ENCODE measurements at regions not wholly inside any gene's neighbourhood (a gene's known extent, or its start where the extent isn't known, plus 50 kb on each side); places are given as distances from the start of the nearest gene placed in this dataset.

DNA sequence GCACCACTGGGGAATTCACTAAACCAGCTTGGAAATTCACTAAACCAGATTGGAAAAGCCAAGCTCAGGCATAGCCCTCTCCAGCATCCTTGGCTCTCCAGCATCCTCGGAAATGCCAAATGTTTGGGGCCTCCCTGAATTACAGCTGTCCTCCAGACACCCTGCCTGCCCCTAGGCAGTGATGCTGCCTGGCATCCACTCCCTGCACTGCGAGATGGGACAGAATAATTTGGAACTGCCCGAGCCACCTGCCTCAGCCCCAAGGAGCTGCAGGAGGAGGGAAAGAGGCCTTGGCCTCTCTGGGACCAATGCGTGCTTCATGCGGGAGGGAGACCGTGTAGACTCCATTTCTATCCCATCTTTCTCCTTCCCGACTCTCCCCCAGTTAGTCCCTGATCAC, 64.3 kb downstream of the INSIG1 start:
- TF ChIP-seq TOX (CRISPR knock-in tag; IDR thresholded peaks at IDR 0.05; ENCODE audit: borderline replicate concordance), result no peak
- TF ChIP-seq ZFP30 (CRISPR knock-in tag; IDR thresholded peaks at IDR 0.05), result no peak
- TF ChIP-seq ZNF565 (CRISPR knock-in tag; conservative IDR thresholded peaks at IDR 0.05; ENCODE audit: low read depth), result no peak
- no peak for ATAC-seq

DNA sequence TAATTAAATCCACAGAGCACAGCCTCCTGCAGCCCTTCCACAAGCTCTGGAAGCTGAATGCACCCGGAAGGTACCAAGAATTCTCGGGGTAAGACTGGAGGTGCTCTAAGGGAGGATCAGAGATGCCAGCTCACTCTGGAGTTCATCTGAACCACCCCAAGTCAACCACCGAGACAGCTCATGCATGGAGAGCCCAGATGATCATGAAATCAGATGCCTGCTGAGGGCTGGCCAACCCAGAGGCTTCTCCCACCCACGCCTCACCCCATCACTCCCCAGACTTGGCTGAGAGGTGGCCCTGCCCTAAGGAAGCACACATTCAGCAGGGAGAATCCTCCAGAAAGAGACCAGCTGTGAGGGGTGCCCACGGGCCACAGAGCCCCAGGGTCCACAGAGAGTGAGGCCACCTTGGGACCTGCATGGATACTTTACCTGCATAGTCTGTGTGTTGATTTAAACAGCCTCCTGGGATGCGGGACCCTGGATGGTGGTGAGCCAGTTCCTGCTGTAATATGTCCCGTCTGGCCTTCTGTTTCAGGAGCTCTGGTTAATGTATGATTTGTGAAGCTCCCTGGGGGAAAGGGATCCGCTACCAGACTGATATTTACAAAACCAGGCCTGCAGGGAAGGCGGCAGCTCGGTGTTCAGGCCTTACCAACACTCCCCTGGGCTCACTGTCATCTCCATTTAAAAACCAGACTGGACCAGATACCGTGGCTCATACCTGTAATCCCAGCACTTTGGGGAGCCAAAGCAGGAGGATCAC, 64.9 kb downstream of the INSIG1 start:
- ATAC-seq, result no peak
- TF ChIP-seq GLIS3 (CRISPR knock-in tag; IDR thresholded peaks at IDR 0.05) (no peak), CSDC2 (CRISPR knock-in tag; IDR thresholded peaks at IDR 0.05) (no peak), POU6F1 (CRISPR knock-in tag; IDR thresholded peaks at IDR 0.05; ENCODE audit: borderline replicate concordance, low read depth) (no peak), OSR1 (CRISPR knock-in tag; IDR thresholded peaks at IDR 0.05) (no peak), ZFP3 (CRISPR knock-in tag; IDR thresholded peaks at IDR 0.05) (no peak), ISL1 (CRISPR knock-in tag; IDR thresholded peaks at IDR 0.05) (no peak), ZNF70 (CRISPR knock-in tag; IDR thresholded peaks at IDR 0.05) (no peak), PPARA (CRISPR knock-in tag; IDR thresholded peaks at IDR 0.05; ENCODE audit: borderline replicate concordance) (no peak), RARB (CRISPR knock-in tag; IDR thresholded peaks at IDR 0.05) (no peak), CSRNP3 (CRISPR knock-in tag; IDR thresholded peaks at IDR 0.05) (no peak)
- TF ChIP-seq, protein P1, sequence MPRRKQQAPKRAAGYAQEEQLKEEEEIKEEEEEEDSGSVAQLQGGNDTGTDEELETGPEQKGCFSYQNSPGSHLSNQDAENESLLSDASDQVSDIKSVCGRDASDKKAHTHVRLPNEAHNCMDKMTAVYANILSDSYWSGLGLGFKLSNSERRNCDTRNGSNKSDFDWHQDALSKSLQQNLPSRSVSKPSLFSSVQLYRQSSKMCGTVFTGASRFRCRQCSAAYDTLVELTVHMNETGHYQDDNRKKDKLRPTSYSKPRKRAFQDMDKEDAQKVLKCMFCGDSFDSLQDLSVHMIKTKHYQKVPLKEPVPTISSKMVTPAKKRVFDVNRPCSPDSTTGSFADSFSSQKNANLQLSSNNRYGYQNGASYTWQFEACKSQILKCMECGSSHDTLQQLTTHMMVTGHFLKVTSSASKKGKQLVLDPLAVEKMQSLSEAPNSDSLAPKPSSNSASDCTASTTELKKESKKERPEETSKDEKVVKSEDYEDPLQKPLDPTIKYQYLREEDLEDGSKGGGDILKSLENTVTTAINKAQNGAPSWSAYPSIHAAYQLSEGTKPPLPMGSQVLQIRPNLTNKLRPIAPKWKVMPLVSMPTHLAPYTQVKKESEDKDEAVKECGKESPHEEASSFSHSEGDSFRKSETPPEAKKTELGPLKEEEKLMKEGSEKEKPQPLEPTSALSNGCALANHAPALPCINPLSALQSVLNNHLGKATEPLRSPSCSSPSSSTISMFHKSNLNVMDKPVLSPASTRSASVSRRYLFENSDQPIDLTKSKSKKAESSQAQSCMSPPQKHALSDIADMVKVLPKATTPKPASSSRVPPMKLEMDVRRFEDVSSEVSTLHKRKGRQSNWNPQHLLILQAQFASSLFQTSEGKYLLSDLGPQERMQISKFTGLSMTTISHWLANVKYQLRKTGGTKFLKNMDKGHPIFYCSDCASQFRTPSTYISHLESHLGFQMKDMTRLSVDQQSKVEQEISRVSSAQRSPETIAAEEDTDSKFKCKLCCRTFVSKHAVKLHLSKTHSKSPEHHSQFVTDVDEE (CRISPR knock-in tag; IDR thresholded peaks at IDR 0.05), result no peak
- TF ChIP-seq, protein P2, sequence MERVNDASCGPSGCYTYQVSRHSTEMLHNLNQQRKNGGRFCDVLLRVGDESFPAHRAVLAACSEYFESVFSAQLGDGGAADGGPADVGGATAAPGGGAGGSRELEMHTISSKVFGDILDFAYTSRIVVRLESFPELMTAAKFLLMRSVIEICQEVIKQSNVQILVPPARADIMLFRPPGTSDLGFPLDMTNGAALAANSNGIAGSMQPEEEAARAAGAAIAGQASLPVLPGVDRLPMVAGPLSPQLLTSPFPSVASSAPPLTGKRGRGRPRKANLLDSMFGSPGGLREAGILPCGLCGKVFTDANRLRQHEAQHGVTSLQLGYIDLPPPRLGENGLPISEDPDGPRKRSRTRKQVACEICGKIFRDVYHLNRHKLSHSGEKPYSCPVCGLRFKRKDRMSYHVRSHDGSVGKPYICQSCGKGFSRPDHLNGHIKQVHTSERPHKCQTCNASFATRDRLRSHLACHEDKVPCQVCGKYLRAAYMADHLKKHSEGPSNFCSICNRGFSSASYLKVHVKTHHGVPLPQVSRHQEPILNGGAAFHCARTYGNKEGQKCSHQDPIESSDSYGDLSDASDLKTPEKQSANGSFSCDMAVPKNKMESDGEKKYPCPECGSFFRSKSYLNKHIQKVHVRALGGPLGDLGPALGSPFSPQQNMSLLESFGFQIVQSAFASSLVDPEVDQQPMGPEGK (CRISPR knock-in tag; IDR thresholded peaks at IDR 0.05; ENCODE audit: borderline replicate concordance), result no peak

GRCh38 chr7:155363146-155363539, 65.5 kb downstream of the INSIG1 start:
- ATAC-seq, result no peak
- no peak for TF ChIP-seq ZNF565 (CRISPR knock-in tag; conservative IDR thresholded peaks at IDR 0.05; ENCODE audit: low read depth)
- no peak for TF ChIP-seq ZNF70 (CRISPR knock-in tag; IDR thresholded peaks at IDR 0.05)
- no peak for TF ChIP-seq ISL1 (CRISPR knock-in tag; IDR thresholded peaks at IDR 0.05)
- TF ChIP-seq TCF4 (CRISPR knock-in tag; IDR thresholded peaks at IDR 0.05; ENCODE audit: borderline replicate concordance), result no peak
- TF ChIP-seq, protein P2 (CRISPR knock-in tag; IDR thresholded peaks at IDR 0.05; ENCODE audit: borderline replicate concordance), result no peak
- no peak for TF ChIP-seq ESRRG (CRISPR knock-in tag; IDR thresholded peaks at IDR 0.05)
- no peak for TF ChIP-seq CSRNP3 (CRISPR knock-in tag; IDR thresholded peaks at IDR 0.05)
- TF ChIP-seq, protein P1 (CRISPR knock-in tag; IDR thresholded peaks at IDR 0.05), result no peak
- TF ChIP-seq, protein P3, sequence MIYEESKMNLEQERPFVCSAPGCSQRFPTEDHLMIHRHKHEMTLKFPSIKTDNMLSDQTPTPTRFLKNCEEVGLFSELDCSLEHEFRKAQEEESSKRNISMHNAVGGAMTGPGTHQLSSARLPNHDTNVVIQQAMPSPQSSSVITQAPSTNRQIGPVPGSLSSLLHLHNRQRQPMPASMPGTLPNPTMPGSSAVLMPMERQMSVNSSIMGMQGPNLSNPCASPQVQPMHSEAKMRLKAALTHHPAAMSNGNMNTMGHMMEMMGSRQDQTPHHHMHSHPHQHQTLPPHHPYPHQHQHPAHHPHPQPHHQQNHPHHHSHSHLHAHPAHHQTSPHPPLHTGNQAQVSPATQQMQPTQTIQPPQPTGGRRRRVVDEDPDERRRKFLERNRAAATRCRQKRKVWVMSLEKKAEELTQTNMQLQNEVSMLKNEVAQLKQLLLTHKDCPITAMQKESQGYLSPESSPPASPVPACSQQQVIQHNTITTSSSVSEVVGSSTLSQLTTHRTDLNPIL (CRISPR knock-in tag; IDR thresholded peaks at IDR 0.05; ENCODE audit: low read depth), result no peak
- no peak for TF ChIP-seq ZFP3 (CRISPR knock-in tag; IDR thresholded peaks at IDR 0.05)
- TF ChIP-seq RARB (CRISPR knock-in tag; IDR thresholded peaks at IDR 0.05), result no peak
- no peak for TF ChIP-seq BACH2 (CRISPR knock-in tag; IDR thresholded peaks at IDR 0.05; ENCODE audit: borderline replicate concordance)
- TF ChIP-seq TOX (CRISPR knock-in tag; IDR thresholded peaks at IDR 0.05; ENCODE audit: borderline replicate concordance), result no peak
- TF ChIP-seq ARNTL (CRISPR knock-in tag; IDR thresholded peaks at IDR 0.05; ENCODE audit: borderline replicate concordance, low read depth), result no peak
